GM13976 (cell line): ENCODE measurements at regions not wholly inside any gene's neighbourhood (a gene's known extent, or its start where the extent isn't known, plus 50 kb on each side); places are given as distances from the start of the nearest gene placed in this dataset.

Source experiments
- DNase-seq: peaks from one replicate; pipeline ENCODE4 v3.0.0; 2012; ENCODE audit warnings: low spot score
- in situ Hi-C: fragments of 300-500 bp; cut with MboI; formaldehyde crosslinking; loops from one replicate; pipeline ENCODE4 v1.12.0; 2022; ENCODE audit warnings: low sequenced_read_pairs, mixed read lengths, inconsistent platforms; ENCODE audit not compliant: unreplicated experiment
- TF ChIP-seq, protein P1 (sequence below): IDR thresholded peaks from 2 replicates; pipeline ENCODE4 v1.5.1; 2012; ENCODE audit warnings: borderline replicate concordance, mild to moderate bottlenecking; ENCODE audit not compliant: insufficient read depth; ENCODE audit errors: extremely low read depth, missing control alignments, control extremely low read depth

DNA sequence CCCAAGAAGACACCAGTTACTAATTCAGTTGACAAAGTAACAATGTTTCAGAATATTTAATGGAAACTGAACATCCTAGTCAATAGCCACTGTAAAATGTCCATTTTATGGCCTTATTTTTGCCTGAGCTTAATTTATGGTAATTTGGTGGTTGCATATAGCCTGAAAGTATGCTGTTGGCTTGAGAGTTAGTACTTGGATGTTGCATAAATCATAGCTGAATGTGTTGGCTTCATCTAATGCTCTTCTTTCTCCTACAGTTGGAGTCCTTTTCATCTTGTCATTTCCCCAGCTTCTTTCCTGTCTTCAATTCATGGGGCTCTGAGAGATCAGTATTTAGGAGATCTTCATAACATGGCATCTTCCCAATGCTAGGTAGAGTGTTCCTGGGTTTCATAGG lies 164.6 kb downstream of the MAT2B start:
- TF ChIP-seq, protein P1, sequence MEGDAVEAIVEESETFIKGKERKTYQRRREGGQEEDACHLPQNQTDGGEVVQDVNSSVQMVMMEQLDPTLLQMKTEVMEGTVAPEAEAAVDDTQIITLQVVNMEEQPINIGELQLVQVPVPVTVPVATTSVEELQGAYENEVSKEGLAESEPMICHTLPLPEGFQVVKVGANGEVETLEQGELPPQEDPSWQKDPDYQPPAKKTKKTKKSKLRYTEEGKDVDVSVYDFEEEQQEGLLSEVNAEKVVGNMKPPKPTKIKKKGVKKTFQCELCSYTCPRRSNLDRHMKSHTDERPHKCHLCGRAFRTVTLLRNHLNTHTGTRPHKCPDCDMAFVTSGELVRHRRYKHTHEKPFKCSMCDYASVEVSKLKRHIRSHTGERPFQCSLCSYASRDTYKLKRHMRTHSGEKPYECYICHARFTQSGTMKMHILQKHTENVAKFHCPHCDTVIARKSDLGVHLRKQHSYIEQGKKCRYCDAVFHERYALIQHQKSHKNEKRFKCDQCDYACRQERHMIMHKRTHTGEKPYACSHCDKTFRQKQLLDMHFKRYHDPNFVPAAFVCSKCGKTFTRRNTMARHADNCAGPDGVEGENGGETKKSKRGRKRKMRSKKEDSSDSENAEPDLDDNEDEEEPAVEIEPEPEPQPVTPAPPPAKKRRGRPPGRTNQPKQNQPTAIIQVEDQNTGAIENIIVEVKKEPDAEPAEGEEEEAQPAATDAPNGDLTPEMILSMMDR, result no peak
- DNase-seq, result no peak
- in situ Hi-C loops, result no loop called here

DNA sequence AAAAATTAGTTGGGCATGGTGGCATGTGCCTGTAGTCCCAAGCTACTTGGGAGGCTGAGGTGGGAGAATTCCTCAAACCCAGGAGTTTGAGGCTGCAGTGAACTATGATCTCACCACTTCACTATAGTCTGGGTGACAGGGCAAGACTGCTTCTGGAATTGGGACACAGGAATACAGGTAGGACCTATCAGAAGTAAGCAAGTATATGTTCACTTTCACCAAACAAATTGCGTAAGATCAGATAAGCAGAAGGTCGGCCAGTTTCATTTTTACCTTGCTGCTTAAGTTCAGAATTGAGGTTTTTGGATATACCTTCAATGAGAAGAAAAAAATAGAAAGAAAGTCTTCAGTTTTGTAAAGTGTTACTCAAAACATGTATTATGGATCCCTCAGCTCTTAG lies 171.7 kb downstream of the MAT2B start:
- TF ChIP-seq, protein P1, result no peak
- in situ Hi-C loops, result no loop called here
- DNase-seq, result no peak

DNA sequence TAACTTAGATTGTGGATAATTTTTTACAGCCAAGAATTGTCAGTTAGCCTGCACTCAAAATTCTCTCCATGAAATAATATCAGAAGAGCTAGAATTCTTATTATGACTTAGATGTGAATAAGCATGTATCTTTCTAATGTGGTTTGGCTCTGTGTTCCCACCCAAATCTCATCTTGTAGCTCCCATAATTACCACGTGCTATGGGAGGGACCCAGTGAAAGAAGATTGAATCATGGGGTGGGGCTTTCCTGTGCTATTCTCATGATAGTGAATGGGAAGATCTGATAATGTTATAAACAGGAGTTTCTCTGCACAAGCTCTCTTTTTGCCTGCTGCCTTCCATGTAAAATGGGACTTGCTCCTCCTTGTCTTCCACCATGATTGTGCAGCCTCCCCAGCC lies 176.8 kb downstream of the MAT2B start:
- DNase-seq, result no peak
- TF ChIP-seq, protein P1, result no peak
- in situ Hi-C loops, result no loop called here

DNA sequence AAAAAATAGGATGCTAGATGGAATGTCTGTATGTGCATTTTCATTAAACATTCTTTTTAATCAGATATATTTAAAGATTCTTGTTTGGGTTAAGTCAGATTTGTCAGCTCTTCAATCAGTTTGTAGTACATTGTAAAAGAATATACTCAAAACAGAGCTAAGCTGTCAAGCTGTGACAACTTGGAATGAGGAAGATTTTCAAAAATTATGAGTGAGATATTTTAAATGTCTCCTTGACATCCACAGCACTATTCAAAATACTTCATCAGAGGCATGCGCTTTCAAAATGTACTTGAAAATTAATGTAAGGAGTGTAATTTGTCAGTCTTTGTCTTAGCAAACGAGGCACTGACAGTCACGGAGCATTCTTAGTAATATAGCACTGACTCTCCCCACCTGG lies 182.0 kb downstream of the MAT2B start:
- DNase-seq, result no peak
- in situ Hi-C loops, result no loop called here

DNA sequence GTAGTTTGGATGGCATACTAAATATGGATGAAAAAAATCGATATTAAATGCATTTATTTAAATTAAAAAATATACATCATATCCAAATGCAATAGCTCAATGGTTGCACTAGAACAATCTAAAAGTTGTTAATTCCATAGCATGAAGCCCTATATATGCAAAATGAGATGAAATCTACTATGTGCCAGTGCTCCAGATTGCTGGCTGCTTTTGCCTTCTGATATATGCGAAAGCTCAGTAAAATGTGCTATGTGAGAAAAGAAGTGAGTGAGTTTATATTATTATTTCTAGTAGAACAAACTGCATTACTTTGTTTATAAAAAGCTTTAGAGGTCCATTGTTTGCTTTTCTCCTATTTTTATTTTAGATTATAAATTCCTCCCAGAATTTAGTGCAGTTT lies 186.7 kb downstream of the MAT2B start:
- TF ChIP-seq, protein P1, result no peak
- in situ Hi-C loops, result no loop called here
- no peak for DNase-seq

More for the DNA sequence above, 182.0 kb downstream of the MAT2B start:
- TF ChIP-seq, protein P1, result no peak

DNA sequence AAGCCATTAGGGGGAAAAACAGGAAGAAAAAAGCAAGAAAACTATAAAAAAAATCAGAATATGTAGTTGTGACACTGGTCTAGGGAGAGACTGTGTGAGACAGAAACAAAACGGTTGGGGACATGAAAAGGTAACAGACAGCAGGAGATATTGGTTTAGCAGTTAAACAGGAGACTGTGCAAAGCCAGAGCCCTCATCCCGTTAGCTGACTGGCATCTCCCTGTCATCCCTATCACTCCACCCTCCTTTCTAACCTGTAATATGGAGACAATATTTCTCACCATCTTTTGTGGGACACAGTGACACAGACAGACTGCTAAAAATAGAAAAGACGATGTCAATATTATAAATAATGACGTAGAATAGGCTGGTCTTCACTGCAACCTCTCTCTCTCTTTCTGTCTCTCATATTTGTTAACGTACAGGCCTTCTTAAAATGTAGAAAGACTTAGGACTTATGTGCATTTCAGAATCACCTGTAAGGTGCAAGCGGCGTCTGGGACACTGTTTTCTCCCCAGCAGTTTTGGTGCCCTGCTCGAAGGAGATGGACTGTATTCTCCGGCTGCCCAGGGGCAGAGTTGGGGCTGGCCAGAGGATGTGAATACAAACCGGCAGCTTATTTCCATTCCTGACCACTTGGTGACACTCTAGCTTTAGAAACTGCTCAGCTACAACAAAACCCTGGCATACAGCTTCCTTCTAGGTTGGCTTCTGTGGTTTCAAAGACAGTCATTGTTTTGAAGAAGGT lies 190.6 kb downstream of the MAT2B start:
- TF ChIP-seq, protein P1, result peak; percentile 35
- in situ Hi-C loops, result no loop called here
- DNase-seq, result peak; percentile 12
